HG02798 (cell line): ENCODE measurements at regions not wholly inside any gene's neighbourhood (a gene's known extent, or its start where the extent isn't known, plus 50 kb on each side); places are given as distances from the start of the nearest gene placed in this dataset.

Source experiments
- ATAC-seq: cut with Tn5 transposase; IDR thresholded peaks from one replicate; pipeline ENCODE4 v1.9.1; 2021; ENCODE audit warnings: mild to moderate bottlenecking; ENCODE audit not compliant: unreplicated experiment, poor library complexity

DNA sequence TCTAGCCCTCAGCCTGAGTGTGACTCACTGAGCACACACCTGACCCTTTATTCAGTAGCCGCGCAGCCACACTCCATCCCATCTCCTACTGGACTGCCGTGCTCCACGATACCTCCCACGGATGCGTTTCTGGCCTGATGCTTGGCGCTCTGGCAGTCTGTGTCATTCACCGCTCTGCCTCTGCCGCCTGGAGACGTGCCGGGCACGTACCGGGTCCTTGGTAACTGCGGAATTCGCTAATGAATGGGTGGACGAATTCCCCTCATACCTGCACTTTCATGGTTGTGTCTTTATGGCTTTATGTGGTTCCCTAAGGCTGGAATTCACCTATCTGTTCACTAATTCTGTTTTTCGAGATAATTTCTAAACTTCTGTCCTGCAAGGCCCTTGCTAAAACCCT, 405.7 kb downstream of the QKI start:
- ATAC-seq = no peak

DNA sequence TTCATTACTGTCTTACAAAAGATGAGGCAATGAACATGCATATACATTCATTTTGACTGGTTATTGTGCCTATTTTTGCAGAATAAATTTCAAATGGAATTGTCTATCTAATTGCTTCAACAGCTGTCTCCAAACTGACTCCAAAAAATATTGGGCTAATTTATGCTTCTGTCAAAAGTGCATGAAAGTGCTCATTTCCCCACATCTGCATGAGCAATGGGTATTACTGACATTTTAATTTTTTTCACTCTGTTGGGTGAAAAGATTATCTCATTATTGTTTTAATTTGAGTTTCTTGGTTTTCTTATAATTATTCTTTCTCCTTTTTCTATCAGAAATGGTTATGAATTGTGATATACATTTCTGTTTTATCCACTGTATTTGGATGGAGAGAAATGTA, 404.2 kb downstream of the QKI start:
- ATAC-seq = no peak

DNA sequence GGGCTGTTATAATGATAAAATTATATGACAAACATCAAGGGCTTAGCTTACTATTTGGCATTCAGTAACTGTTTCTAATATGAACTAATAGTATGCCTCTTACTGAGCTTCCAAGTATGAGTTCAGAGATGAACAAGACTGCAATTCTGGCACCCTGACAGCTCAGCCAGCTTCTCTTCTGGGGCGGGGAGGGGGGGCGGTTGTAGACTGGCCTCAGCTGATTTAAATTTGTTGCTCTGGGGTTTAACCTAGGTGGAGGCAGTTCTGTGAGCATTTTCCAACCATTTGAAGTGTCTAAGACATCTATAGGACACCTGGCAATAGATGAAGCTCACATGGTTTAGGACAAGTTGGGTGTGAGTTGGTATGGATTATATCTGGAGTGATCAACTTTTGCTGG, 401.9 kb downstream of the QKI start:
- no peak for ATAC-seq

- no peak for ATAC-seq
These were observed 401.3 kb downstream of the QKI start for GRCh38 chr6:163815796-163816195.

- peak; percentile 46 for ATAC-seq
These were observed 400.2 kb downstream of the QKI start for GRCh38 chr6:163814494-163815364.

GRCh38 chr6:163813979-163814493, 399.5 kb downstream of the QKI start:
- ATAC-seq = peak; percentile 46

DNA sequence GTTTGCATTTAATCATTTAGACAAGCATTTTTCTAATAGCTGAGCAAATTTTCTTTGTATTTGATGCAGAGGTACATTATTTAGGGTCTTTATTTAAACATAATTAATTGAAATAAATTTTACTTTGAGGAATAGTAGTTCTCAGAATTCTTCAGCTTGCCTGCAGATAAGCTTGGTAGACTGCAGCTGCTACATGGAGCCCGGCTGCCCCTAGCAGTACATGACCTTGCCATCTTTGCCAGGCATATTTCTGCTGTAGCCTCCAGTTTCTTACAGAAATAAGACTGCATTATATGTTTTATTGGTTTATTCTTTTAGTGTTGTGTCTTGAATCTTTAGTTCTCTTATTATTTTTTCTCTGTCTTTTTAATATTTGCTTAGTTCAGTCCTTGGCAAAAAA, 396.8 kb downstream of the QKI start:
- ATAC-seq = no peak

DNA sequence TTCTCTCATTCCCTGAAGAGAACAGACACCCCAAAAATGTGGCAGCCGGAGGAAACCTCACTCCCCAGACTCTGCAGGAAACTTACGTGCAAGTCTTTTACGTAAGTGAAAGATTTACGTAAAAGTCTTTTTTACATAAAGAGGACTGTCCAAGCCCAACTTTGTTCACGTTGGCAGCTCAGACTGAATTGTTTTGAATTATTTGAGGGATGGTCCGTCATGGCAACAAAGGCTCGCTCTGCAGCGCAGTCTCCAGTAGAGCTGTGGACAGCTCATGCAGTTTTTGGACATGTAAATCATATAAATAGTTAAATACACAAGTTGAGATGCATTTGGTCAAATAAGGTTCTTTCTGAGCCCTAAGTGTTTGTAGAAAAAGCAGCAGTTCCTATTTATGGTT, 394.8 kb downstream of the QKI start:
- ATAC-seq = no peak

GRCh38 chr6:163808871-163809270, 394.4 kb downstream of the QKI start:
- no peak for ATAC-seq

DNA sequence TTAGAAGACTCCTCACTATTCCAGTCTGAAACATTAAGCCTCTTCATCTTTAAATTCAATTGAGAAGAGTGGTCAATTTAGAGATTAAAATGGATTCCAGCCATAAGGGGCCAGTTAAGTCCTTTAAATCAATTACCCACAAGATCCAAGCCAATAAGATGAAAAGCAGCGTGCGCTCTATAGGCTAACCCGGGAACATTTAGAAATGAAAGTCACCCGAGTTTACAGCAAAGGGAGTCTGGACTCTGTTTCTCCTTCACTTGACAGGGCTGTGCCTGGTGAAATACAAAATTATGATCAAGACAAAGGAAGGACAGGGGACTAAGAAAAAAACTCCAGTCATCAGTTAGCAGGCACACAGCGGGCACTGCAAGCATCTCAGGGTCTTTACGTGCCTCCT, 393.7 kb downstream of the QKI start:
- no peak for ATAC-seq

GRCh38 chr6:163806755-163807499, 392.4 kb downstream of the QKI start:
- no peak for ATAC-seq

- ATAC-seq = no peak
These were observed 390.5 kb downstream of the QKI start for GRCh38 chr6:163804991-163805390.

GRCh38 chr6:163802267-163802666, 387.7 kb downstream of the QKI start:
- no peak for ATAC-seq

- no peak for ATAC-seq
These were observed 382.9 kb downstream of the QKI start for GRCh38 chr6:163797296-163797845.

- ATAC-seq = peak; percentile 88
These were observed 378.8 kb downstream of the QKI start for GRCh38 chr6:163793011-163793983.

DNA sequence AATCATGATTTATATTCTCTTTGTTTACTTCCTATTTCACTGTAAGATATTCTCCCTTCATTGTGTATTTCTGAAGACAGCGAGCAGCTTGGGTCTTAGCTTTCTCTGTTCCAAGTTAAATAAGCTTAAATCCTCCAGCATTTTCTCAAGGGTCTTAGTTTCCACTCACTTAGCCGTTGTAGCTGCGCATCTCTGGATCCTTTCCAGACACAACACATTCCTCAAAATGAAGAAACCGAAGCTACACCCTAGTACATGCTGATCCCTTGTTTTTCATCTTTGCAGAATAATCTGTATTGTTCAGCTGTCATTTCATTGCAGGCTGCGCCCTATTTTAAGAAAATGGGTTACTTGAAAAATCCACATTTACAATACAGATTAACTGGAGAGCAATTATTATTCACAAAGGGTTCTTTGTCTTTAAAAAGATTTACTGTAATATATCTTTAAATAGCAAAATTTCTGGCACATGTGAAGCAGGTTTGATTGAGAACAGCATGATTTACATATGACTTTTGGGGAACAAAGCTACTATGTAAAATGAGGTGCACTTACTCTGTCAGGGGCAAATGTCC, 375.8 kb downstream of the QKI start:
- no peak for ATAC-seq

GRCh38 chr6:163789199-163789810, 374.8 kb downstream of the QKI start:
- no peak for ATAC-seq

DNA sequence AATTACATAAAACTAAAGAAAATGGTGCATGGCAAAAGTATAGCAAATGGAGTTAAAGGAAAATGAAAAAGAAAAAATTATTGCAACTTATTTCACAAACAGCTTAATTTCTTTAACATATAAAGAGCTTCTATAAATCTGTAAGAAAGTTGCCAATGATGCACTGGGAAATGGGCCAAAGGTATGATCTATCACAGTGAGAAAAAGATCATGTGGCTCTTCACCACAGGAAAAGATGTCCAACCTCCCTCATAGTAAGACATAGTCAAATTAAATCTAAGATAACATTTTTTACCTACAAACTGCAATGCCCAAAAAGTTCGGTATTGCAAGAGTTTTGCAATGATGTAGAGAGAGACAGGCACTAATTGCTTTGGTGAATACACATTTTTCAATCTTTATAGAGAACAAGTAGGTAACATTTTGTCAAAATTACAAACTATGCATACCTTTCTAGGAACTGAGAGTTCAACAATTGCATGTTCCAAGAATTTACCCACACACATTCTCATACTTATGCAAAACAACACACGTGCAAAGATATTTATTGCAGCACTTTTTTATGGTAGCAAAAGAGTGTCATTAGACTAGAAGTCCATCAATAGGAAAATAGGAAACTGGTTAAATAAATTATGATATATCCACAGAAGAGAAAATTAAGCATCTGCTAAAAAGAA, 372.6 kb downstream of the QKI start:
- ATAC-seq = no peak
